Kidney epithelial cell (primary cell): ENCODE measurements at regions not wholly inside any gene's neighbourhood (a gene's known extent, or its start where the extent isn't known, plus 50 kb on each side); places are given as distances from the start of the nearest gene placed in this dataset.

ENCODE experiments used
- DNase-seq: peaks from one replicate; pipeline ENCODE4 v3.0.0-alpha.2; 2010; ENCODE audit warnings: low read depth
- H3K27me3 ChIP-seq: 2 replicates; pipeline ENCODE4 v1.6.0; 2011; ENCODE audit warnings: low read length; ENCODE audit not compliant: control insufficient read depth, insufficient read depth
- H3K36me3 ChIP-seq: 2 replicates; pipeline ENCODE4 v1.5.1; 2011; ENCODE audit warnings: low read length; ENCODE audit not compliant: control insufficient read depth, insufficient read depth
- H3K4me3 ChIP-seq: 2 replicates; pipeline ENCODE4 v1.5.1; 2011; ENCODE audit warnings: low read depth, mild to moderate bottlenecking, control low read depth, low read length
- CTCF ChIP-seq: IDR thresholded peaks from 2 replicates; pipeline ENCODE4 v1.5.1; 2011; ENCODE audit warnings: mild to moderate bottlenecking, moderate library complexity, low read length, control low read depth, inconsistent platforms; ENCODE audit not compliant: insufficient read depth, poor library complexity, severe bottlenecking

- no peak overlapping the region for H3K4me3 ChIP-seq
- no peak for DNase-seq
- H3K36me3 ChIP-seq, result no peaks in the 10 kb centered on the region
- TF ChIP-seq CTCF, result no peak
- H3K27me3 ChIP-seq, result no peaks in the 10 kb centered on the region
Measured at GRCh38 chr5:101271945-101272344, 368.9 kb upstream of the ST8SIA4 start.

- TF ChIP-seq CTCF, result no peak
- no peaks in the 10 kb centered on the region for H3K27me3 ChIP-seq
- DNase-seq, result no peak
Measured at GRCh38 chr5:101271416-101271815, 368.3 kb upstream of the ST8SIA4 start.

GRCh38 chr5:101260857-101261256 lies 357.8 kb upstream of the ST8SIA4 start:
- H3K36me3 ChIP-seq, result no peaks in the 10 kb centered on the region
- no peak overlapping the region for H3K4me3 ChIP-seq
- TF ChIP-seq CTCF, result no peak
- DNase-seq, result no peak
- no peaks in the 10 kb centered on the region for H3K27me3 ChIP-seq

More at GRCh38 chr5:101271416-101271815, 368.3 kb upstream of the ST8SIA4 start:
- Histone ChIP-seq H3K4me3 (no peak overlapping the region), H3K36me3 (no peaks in the 10 kb centered on the region)

GRCh38 chr5:101253096-101253495 lies 350.0 kb upstream of the ST8SIA4 start:
- TF ChIP-seq CTCF, result no peak
- H3K36me3 ChIP-seq, result no peaks in the 10 kb centered on the region
- H3K4me3 ChIP-seq, result no peak overlapping the region

GRCh38 chr5:101244621-101245020 lies 341.5 kb upstream of the ST8SIA4 start:
- H3K4me3 ChIP-seq, result no peak overlapping the region
- TF ChIP-seq CTCF, result no peak
- no peaks in the 10 kb centered on the region for H3K36me3 ChIP-seq
- no peak for DNase-seq
- H3K27me3 ChIP-seq, result no peaks in the 10 kb centered on the region

More at GRCh38 chr5:101253096-101253495, 350.0 kb upstream of the ST8SIA4 start:
- no peaks in the 10 kb centered on the region for H3K27me3 ChIP-seq
- no peak for DNase-seq

- Histone ChIP-seq H3K4me3 (no peak overlapping the region), H3K27me3 (no peaks in the 10 kb centered on the region)
Measured at GRCh38 chr5:101212942-101213514, 309.9 kb upstream of the ST8SIA4 start.

More at GRCh38 chr5:101212942-101213514, 309.9 kb upstream of the ST8SIA4 start:
- H3K36me3 ChIP-seq, result no peaks in the 10 kb centered on the region
- TF ChIP-seq CTCF, result no peak
- DNase-seq, result no peak
